Caco-2 (cell line): ENCODE measurements at regions not wholly inside any gene's neighbourhood (a gene's known extent, or its start where the extent isn't known, plus 50 kb on each side); places are given as distances from the start of the nearest gene placed in this dataset.

Source experiments
- BruUV-seq: library from RNA; stranded (reverse); fragments of 400-500 nt; replicated peaks from 2 replicates; lab custom pipeline; 2021; lab: Mats Ljungman, UMichigan
- CTCF ChIA-PET: fragments of 300-600 bp; sonication (Branson Sonifier 250); formaldehyde crosslinking; loops from one replicate; lab custom pipeline; 2022; ENCODE audit warnings: antibody characterized with exemption; lab: Charles Lee
- POLR2A ChIA-PET: fragments of 300-600 bp; sonication (Branson Sonifier 250); formaldehyde crosslinking; loops from one replicate; lab custom pipeline; 2022; ENCODE audit warnings: antibody characterized with exemption; lab: Charles Lee
- DNase-seq, 2 experiments: peaks; one replicate each; pipeline versions ENCODE4 v3.0.0 to v3.0.0-alpha.2; 2020 to 2022
- H3K27me3 ChIP-seq: replicated peaks from 2 replicates; pipeline ENCODE4 v1.6.0; 2011; ENCODE audit warnings: low read length; ENCODE audit not compliant: control insufficient read depth, insufficient read depth
- H3K36me3 ChIP-seq: 2 replicates; pipeline ENCODE4 v1.5.1; 2011; ENCODE audit warnings: low read length; ENCODE audit not compliant: control insufficient read depth, insufficient read depth
- H3K4me1 ChIP-seq: fragments of 250-450 bp; sonication (Bioruptor Pico); 2 replicates; pipeline ENCODE4 v1.5.1; 2020; ENCODE audit warnings: mild to moderate bottlenecking
- H3K4me3 ChIP-seq: 2 replicates; pipeline ENCODE4 v1.5.1; 2011; ENCODE audit warnings: low read depth, mild to moderate bottlenecking, control low read depth, low read length
- H3K9me3 ChIP-seq: fragments of 250-450 bp; sonication (Bioruptor Pico); 2 replicates; pipeline ENCODE4 v1.5.1; 2020; ENCODE audit warnings: mild to moderate bottlenecking, moderate library complexity
- H3K27ac Mint-ChIP-seq: one replicate; pipeline ENCODE4 v1.8.0; 2022; ENCODE audit warnings: mixed read lengths; ENCODE audit not compliant: unreplicated experiment
- H3K27me3 Mint-ChIP-seq: one replicate; pipeline ENCODE4 v1.8.0; 2022; ENCODE audit warnings: mixed read lengths; ENCODE audit not compliant: insufficient read depth, unreplicated experiment
- H3K36me3 Mint-ChIP-seq: one replicate; pipeline ENCODE4 v1.8.0; 2022; ENCODE audit warnings: mild to moderate bottlenecking, mixed read lengths; ENCODE audit not compliant: insufficient read depth, unreplicated experiment
- H3K4me1 Mint-ChIP-seq: one replicate; pipeline ENCODE4 v1.8.0; 2022; ENCODE audit warnings: low read depth, mixed read lengths; ENCODE audit not compliant: unreplicated experiment
- H3K4me3 Mint-ChIP-seq: one replicate; pipeline ENCODE4 v1.8.0; 2022; ENCODE audit warnings: mild to moderate bottlenecking, moderate library complexity, mixed read lengths; ENCODE audit not compliant: unreplicated experiment
- H3K9me3 Mint-ChIP-seq: one replicate; pipeline ENCODE4 v1.8.0; 2022; ENCODE audit warnings: mixed read lengths; ENCODE audit not compliant: unreplicated experiment
- CTCF ChIP-seq, 2 experiments: fragments of 200-600 bp in 1 of 2; IDR thresholded peaks; 1 replicate in 1 of 2; 2 replicates in 1 of 2; pipeline versions ENCODE4 v1.5.1 to v1.8.0; 2011 to 2022; ENCODE audit warnings: antibody characterized with exemption in 1 of 2, control low read depth in 1 of 2, inconsistent platforms in 1 of 2, low read depth in 1 of 2, low read length in 1 of 2, mild to moderate bottlenecking in 1 of 2, moderate library complexity in 1 of 2; ENCODE audit not compliant: insufficient read depth in 1 of 2, severe bottlenecking in 1 of 2, unreplicated experiment in 1 of 2
- intact Hi-C: fragments of 100-400 bp; cut with micrococcal nuclease; formaldehyde crosslinking; loops from one replicate; pipeline ENCODE4 v1.10.0; 2022; ENCODE audit not compliant: unreplicated experiment

- no peak for DNase-seq
- POLR2A ChIA-PET: no interaction called here
- H3K36me3 Mint-ChIP-seq: no peaks in the 10 kb centered on the region
- CTCF ChIA-PET: no interaction called here
- TF ChIP-seq CTCF (IDR thresholded peaks at IDR 0.05; ENCODE audit: insufficient read depth in 1 of 2, low read depth in 1 of 2, low read length in 1 of 2, severe bottlenecking in 1 of 2, unreplicated experiment in 1 of 2): no peak
- peaks cover 14% of the 10 kb centered on the region for H3K27me3 Mint-ChIP-seq
- Histone ChIP-seq H3K9me3 (no peaks in the 10 kb centered on the region), H3K4me1 (no peaks in the 10 kb centered on the region), H3K4me3 (no peak overlapping the region), H3K36me3 (no peaks in the 10 kb centered on the region), H3K27me3 (no peaks in the 10 kb centered on the region)
- intact Hi-C loops: loop anchor here (5.0 kb wide), 2 partner anchors 138 to 378 kb away; no protein-coding TSS in a partner anchor
- H3K4me1 Mint-ChIP-seq: no peaks in the 10 kb centered on the region
- no peak overlapping the region for H3K27ac Mint-ChIP-seq
- no peak overlapping the region for H3K4me3 Mint-ChIP-seq
- no TSS peak for BruUV-seq
- H3K9me3 Mint-ChIP-seq: no peaks in the 10 kb centered on the region
Observed at GRCh38 chr2:136375017-136375901, 257.3 kb upstream of the CXCR4 start.

GRCh38 chr2:136373841-136374240, 255.9 kb upstream of the CXCR4 start:
- no TSS peak for BruUV-seq

GRCh38 chr2:136373029-136373428, 255.1 kb upstream of the CXCR4 start:
- H3K4me1 ChIP-seq: no peaks in the 10 kb centered on the region
- peaks cover 17% of the 10 kb centered on the region for H3K27me3 Mint-ChIP-seq
- H3K36me3 ChIP-seq: no peaks in the 10 kb centered on the region
- CTCF ChIA-PET: no interaction called here
- H3K4me3 Mint-ChIP-seq: no peak overlapping the region
- POLR2A ChIA-PET: no interaction called here
- no peak for DNase-seq
- no peaks in the 10 kb centered on the region for H3K27me3 ChIP-seq
- TF ChIP-seq CTCF (IDR thresholded peaks at IDR 0.05; ENCODE audit: insufficient read depth in 1 of 2, low read depth in 1 of 2, low read length in 1 of 2, severe bottlenecking in 1 of 2, unreplicated experiment in 1 of 2): no peak
- no peaks in the 10 kb centered on the region for H3K9me3 ChIP-seq
- no peaks in the 10 kb centered on the region for H3K9me3 Mint-ChIP-seq
- H3K36me3 Mint-ChIP-seq: no peaks in the 10 kb centered on the region
- no peak overlapping the region for H3K27ac Mint-ChIP-seq
- intact Hi-C loops: no loop called here
- no TSS peak for BruUV-seq
- no peaks in the 10 kb centered on the region for H3K4me1 Mint-ChIP-seq
- H3K4me3 ChIP-seq: no peak overlapping the region

More at GRCh38 chr2:136373841-136374240, 255.9 kb upstream of the CXCR4 start:
- ChIA-PET POLR2A (no interaction called here), CTCF (no interaction called here)
- Histone ChIP-seq H3K4me3 (no peak overlapping the region), H3K27me3 (no peaks in the 10 kb centered on the region), H3K9me3 (no peaks in the 10 kb centered on the region), H3K4me1 (no peaks in the 10 kb centered on the region), H3K36me3 (no peaks in the 10 kb centered on the region)
- intact Hi-C loops: no loop called here
- DNase-seq: no peak
- H3K4me1 Mint-ChIP-seq: no peaks in the 10 kb centered on the region
- H3K36me3 Mint-ChIP-seq: no peaks in the 10 kb centered on the region
- no peak overlapping the region for H3K27ac Mint-ChIP-seq
- no peaks in the 10 kb centered on the region for H3K9me3 Mint-ChIP-seq
- H3K27me3 Mint-ChIP-seq: peaks cover 17% of the 10 kb centered on the region
- TF ChIP-seq CTCF (IDR thresholded peaks at IDR 0.05; ENCODE audit: insufficient read depth in 1 of 2, low read depth in 1 of 2, low read length in 1 of 2, severe bottlenecking in 1 of 2, unreplicated experiment in 1 of 2): no peak
- no peak overlapping the region for H3K4me3 Mint-ChIP-seq
